Tibial nerve (tissue), 3 donors: ENCODE measurements at regions not wholly inside any gene's neighbourhood (a gene's known extent, or its start where the extent isn't known, plus 50 kb on each side); places are given as distances from the start of the nearest gene placed in this dataset.

Source experiments
- CTCF ChIP-seq, 5 experiments: fragments of 200-600 bp in 3 of 5; fragments of 450-650 bp in 2 of 5; sonication (generic) in 3 of 5; IDR thresholded peaks; one replicate each; pipeline ENCODE4 v1.5.1; 2016 to 2019; ENCODE audit warnings: antibody characterized with exemption in 5 of 5, mild to moderate bottlenecking in 3 of 5, moderate library complexity in 2 of 5
- POLR2A ChIP-seq, 2 donors: fragments of 450-650 bp; IDR thresholded peaks; one replicate each; pipeline ENCODE4 v1.6.1; 2017; ENCODE audit warnings: antibody characterized with exemption in 2 of 2, mild to moderate bottlenecking in 2 of 2, moderate library complexity in 2 of 2

- TF ChIP-seq CTCF (IDR thresholded peaks at IDR 0.05) (no peak), POLR2A (IDR thresholded peaks at IDR 0.05) (no peak)
Measured at GRCh38 chr15:70557521-70558258, 205.7 kb downstream of the UACA start.
